Ishikawa (cell line): ENCODE measurements at regions not wholly inside any gene's neighbourhood (a gene's known extent, or its start where the extent isn't known, plus 50 kb on each side); places are given as distances from the start of the nearest gene placed in this dataset.

Source experiments
- CREB1 ChIP-seq: IDR thresholded peaks from 2 replicates; pipeline ENCODE4 v1.6.1; 2012; ENCODE audit warnings: low read depth
- EP300 ChIP-seq: IDR thresholded peaks from 2 replicates; pipeline ENCODE4 v1.6.1; 2012; ENCODE audit warnings: borderline replicate concordance
- MAX ChIP-seq: IDR thresholded peaks from 2 replicates; pipeline ENCODE4 v1.6.1; 2012
- RAD21 ChIP-seq: IDR thresholded peaks from 2 replicates; pipeline ENCODE4 v1.6.1; 2012; ENCODE audit warnings: low read depth
- REST ChIP-seq: IDR thresholded peaks from 2 replicates; pipeline ENCODE4 v1.6.1; 2012; ENCODE audit warnings: low read depth, mild to moderate bottlenecking
- TAF1 ChIP-seq: IDR thresholded peaks from 2 replicates; pipeline ENCODE4 v1.6.1; 2012; ENCODE audit warnings: low read depth, mild to moderate bottlenecking
- TCF12 ChIP-seq: IDR thresholded peaks from 2 replicates; pipeline ENCODE4 v1.6.1; 2012; ENCODE audit warnings: low read depth
- USF1 ChIP-seq: IDR thresholded peaks from 2 replicates; pipeline ENCODE4 v1.6.1; 2012
- YY1 ChIP-seq: IDR thresholded peaks from 2 replicates; pipeline ENCODE4 v1.6.1; 2012; ENCODE audit warnings: low read depth
- ZBTB7A ChIP-seq: IDR thresholded peaks from 2 replicates; pipeline ENCODE4 v1.6.1; 2012; ENCODE audit warnings: low read depth

GRCh38 chr1:65069011-65069565, 78.9 kb upstream of the AK4 start:
- no peak for TF ChIP-seq TCF12
- no peak for TF ChIP-seq USF1
- no peak for TF ChIP-seq EP300
- no peak for TF ChIP-seq RAD21
- no peak for TF ChIP-seq TAF1
- TF ChIP-seq CREB1, result no peak
- no peak for TF ChIP-seq YY1
- no peak for TF ChIP-seq MAX
- no peak for TF ChIP-seq REST
- TF ChIP-seq ZBTB7A, result no peak
